ENCODE measurements at regions not wholly inside any gene's neighbourhood (a gene's known extent, or its start where the extent isn't known, plus 50 kb on each side); places are given as distances from the start of the nearest gene placed in this dataset.
"Not testable (repeated sequence)": the region's sequence is repeated elsewhere in the genome, so short reads cannot be mapped to it uniquely, and the experiment has no call there.

GRCh38 chr14:82878951-82879350, 1345.3 kb upstream of the SEL1L start:
- no peak for DNase-seq

GRCh38 chr14:82879949-82880535, 1346.4 kb upstream of the SEL1L start:
- no peak for DNase-seq

- no peak for DNase-seq
Measured at GRCh38 chr14:82886670-82887069, 1353.0 kb upstream of the SEL1L start.

DNA sequence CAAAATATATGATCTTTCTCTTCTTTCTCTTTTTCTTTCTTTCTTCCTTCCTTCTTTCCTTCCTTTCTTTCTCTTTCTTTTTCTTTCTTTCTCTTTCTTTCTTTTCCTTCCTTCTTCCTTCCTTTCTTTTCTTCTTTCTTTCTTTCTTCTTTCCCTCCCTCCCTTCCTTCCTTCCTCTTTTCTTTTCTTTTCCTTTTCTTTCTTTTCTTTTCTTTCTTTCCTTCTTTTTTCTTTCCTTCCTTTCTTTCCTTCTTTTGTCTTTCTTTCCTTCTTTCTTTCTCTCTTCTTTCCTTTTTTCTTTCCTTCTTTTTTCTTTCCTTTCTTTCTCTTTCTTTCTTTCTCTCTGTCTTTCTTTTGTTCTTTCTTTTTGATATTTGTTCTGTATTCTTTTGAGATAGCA, 1356.0 kb upstream of the SEL1L start:
- DNase-seq = no peak

DNA sequence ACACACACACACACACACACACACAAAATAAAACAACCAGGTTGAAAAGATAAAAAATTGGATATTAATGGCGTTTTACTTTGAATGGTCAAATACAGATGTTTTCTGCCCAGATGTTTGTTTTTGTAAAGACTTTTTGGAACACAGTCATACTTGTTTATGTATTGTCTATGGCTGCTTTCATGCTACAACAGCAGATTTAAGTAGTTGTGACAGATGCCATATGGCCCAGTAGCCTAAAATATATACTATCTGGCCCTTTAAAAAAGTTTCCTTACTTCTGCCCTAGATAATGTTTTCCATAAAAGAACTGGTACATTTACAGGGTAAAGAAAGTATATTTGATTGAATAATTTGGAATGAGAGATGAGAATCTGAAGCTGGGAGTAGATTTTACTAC, 1362.8 kb upstream of the SEL1L start:
- no peak for DNase-seq

DNA sequence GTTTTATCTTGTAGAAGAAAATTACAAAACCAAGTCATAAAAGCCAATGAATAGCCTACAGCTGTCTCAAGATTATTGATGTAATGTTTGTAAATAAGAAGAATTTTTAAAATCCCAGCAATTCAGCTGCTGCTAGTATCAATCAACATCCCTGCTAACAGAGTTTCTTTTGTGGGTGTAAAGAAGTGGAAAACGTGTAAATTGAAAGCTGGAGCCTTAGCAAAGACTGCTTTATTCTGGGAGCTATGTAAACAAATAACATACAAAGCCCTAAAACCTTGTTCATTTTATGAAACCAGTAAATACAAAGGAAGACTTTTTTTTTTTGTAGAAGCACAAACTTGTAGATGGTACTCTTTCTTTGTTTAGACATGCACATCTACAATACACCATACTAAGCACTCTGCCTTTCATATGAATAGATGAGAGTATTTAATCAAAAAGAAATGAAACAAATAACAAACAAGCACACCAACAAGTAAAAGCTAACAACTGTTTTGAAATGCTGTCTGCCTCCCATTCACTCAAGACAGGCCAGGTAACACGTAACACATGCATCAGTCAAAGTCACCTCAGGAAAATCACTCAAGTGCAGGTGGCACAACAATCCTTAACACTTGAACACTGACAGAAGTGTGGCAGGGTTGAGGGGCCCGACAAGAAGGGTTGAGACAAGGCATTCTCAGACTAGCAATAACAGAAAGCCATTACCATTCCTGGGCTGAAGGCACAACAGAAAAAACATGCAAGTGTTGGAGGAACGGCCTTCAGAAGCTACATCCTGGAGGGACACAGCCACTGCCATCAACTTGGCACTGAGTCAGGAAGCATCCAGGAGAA, 1364.0 kb upstream of the SEL1L start:
- no peak for DNase-seq

- no peak for DNase-seq
Measured at GRCh38 chr14:82905762-82906161, 1372.1 kb upstream of the SEL1L start.

DNA sequence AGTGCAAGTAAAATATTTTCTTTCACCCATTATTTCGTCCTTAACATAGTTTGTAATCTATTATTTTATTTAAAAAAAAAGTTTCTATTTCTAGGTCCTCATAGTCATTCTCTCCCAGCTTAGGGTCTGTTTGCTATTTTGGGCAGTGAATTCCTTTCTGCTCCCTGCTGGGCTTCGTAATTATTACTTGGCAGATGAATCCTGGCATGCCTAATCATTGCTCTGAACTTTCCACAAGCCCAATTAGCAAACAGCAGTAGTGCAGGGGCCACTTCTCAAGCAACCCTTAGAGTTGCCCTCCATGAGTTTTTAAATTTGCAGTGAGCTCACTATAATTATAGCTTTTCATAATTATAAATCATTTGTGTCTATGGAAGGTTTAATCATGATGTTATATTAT, 1378.3 kb upstream of the SEL1L start:
- DNase-seq = no peak

DNA sequence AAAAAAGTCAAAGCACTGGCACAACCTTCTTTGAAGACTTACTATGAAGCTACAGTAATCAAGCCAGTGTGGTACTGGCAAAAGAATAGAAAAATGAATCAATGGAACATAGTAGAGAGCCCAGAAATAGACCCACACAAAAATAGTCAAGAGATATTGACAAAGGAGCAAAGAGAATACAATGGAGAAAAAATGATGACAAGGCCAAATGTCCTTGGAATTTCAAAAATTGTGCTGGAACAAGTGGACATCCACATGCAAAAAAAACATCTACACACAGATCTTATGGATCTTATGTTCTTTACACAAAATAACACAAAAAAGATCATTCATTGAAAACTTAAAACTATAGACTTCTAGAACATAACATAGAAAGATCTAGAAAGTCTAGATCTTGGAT, 1379.7 kb upstream of the SEL1L start:
- no peak for DNase-seq

DNA sequence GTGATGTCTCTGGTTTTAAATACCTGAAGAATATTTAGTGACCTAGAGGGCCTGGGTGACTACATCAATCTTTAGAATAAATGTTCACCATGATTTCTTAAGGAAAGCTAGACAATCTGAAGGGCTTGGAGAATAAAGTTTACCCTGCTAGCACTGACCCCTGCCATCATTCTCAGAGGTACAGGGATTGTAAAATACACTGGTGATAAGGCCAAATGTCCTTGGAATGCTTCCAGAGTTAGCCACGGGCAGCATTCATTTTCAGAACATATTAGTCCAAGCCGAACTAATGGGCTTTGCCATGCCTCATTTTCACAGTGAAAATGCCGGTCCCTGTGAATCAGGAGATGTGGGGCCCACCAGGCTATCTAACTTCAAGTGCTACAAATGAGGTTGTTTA, 1381.7 kb upstream of the SEL1L start:
- no peak for DNase-seq

- DNase-seq = no peak
Measured at GRCh38 chr14:82935691-82936090, 1402.0 kb upstream of the SEL1L start.

DNA sequence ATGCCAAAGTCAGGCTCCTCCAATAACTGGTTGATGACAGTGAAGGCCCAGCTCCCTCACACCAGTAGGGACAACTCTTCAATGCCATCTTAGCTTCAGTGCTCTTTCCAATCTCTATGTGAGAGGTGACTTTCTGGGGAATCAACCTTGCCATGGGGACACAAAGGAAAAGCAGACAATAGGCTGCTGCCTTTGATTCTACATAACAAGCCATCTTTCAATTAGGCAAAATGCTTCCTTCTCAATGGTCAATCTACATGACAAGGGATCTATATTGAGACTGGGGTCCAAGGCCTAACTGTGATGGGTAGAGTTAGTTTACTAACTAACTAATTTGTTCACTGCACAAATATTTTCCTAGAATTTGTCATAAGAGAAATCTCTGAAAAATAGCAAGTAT, 1417.5 kb upstream of the SEL1L start:
- no peak for DNase-seq

- DNase-seq = no peak
Measured at GRCh38 chr14:82963756-82964155, 1430.1 kb upstream of the SEL1L start.

DNA sequence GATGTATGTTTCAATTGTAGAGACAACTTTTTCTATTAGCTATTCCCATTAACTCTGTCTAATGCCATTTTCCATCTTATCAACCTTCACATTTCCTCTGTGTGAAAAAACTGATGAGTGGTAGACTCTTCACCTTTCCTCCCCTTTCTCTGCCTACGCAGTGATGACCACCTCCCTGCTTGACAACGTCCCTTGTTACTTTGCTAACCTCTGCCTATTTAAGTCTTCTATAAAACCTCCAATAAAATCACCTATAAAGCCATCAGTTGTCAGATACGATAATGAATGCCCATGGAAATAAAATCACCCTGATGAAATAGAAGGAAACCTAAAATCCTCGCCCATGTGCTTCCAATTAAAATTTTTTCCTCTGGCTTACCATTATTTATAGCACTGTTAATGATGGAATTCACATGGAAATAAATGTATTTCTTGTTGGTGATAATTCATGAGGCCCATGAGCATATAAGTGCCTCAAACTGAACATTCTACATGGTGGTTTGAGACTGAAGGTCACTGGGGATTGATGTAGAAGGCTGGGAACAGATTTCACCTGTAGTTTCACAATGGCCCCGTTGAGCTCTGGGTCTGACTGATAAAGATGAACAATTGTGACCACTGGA, 1454.0 kb upstream of the SEL1L start:
- DNase-seq = no peak

DNA sequence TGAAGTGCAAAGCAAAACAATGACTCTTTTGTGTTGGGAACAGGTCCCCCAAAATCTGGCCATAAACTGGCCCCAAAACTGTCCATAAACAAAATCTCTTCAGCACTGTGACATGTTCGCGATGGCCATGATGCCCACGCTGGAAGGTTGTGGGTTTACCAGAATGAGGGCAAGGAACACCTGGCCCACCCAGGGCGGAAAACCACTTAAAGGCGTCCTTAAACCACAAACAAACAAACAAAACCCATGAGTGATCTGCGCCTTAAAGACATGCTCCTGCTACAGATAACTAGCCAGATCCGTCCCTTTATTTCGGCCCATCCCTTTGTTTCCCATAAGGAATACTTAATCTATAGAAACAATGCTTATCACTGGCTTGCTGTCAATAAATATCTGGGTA, 1460.9 kb upstream of the SEL1L start:
- DNase-seq = not testable (repeated sequence)

DNA sequence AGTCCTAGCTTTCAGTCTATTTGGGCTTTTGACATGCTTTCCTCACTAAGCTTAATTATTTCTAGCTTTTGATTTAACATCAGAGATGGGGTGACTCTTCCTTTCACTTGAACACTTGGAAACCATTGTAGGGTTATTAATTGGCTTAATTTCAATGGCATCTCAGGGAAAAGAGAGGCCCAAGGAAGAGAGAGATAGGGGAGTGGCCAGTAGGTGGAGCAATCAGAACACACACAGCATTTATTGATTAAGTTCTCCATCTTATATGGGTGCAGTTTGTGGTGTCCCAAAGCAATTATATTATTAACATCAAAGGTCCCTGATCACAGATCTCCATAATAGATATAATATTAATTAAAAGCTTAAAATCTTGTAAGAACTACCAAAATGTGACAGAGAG, 1466.1 kb upstream of the SEL1L start:
- peak in 1 of 2 experiments; percentile 3 for DNase-seq

GRCh38 chr14:83004456-83005006, 1470.9 kb upstream of the SEL1L start:
- no peak for DNase-seq

DNA sequence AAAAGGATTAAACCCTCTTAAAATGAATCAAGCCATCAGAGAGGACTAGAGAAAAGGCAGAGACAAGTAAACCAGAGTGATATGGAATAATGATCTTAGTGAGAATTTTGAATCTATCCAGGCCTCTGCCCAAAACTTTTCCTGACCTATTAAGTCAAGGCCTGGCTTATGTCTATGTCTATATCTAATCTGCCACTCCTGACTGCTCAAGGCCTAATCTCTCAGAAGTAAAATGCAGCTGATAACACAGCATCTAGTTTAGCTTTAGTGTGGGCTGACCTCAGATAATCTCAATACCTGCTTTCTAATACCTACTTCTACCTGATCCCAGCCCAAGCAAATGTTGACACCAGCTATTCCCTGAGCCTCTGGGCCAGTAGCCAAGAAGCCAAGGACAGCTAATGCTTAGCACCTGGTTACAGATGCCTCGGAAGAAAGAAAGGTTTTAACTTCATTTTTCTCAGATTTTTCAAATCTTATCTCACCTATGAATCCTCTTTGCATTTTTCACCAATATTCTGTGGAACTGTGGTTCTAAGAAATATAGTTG, 1472.5 kb upstream of the SEL1L start:
- no peak for DNase-seq

GRCh38 chr14:83007052-83007451, 1473.4 kb upstream of the SEL1L start:
- DNase-seq = not testable (repeated sequence)

DNA sequence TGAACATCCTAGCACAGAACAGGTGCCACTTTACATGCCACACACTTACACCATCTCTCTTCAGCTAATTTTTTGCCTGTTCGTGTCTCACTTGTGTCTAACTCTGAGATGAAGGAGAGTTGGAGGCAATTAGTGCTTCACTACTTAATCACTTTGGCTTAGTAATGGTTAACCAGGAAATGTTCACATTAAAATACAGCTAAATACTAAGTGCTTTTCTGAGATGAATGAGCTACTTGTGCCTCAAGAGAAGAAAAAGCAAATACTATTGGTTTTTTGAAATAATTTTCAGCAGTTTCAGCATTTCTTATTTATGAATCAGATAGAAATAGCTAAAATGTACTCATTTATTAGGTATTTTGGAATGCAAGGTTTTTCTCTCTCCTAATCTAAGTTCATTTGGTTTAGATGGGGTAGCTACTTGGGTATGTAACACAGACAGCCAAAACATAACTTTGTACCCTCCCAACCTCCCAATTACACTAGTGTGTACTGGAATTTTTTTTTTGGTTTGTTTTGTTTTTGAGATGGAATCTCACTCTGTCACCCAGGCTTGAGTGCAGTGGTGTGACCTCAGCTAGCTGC, 1474.1 kb upstream of the SEL1L start:
- DNase-seq = no peak

GRCh38 chr14:83017296-83017695, 1483.6 kb upstream of the SEL1L start:
- DNase-seq = no peak

- DNase-seq = no peak
Measured at GRCh38 chr14:83019744-83020414, 1486.2 kb upstream of the SEL1L start.

GRCh38 chr14:83021323-83021722, 1487.7 kb upstream of the SEL1L start:
- no peak for DNase-seq

Measured in SW 1271 (cell line).